HFF-Myc (cell line): ENCODE measurements at regions not wholly inside any gene's neighbourhood (a gene's known extent, or its start where the extent isn't known, plus 50 kb on each side); places are given as distances from the start of the nearest gene placed in this dataset.
A peak's percentile ranks its signal among the peaks of the same experiment; 100 is the strongest.

Experiments used
- DNase-seq: peaks from one replicate; pipeline ENCODE4 v3.0.0-alpha.2; 2011; ENCODE audit warnings: low read depth; ENCODE audit errors: extremely low read depth
- H3K4me3 ChIP-seq: replicated peaks from 2 replicates; pipeline ENCODE4 v1.5.1; 2011; ENCODE audit warnings: low read depth, mild to moderate bottlenecking, control low read depth, low read length
- TF ChIP-seq, protein P1 (sequence below): IDR thresholded peaks from 2 replicates; pipeline ENCODE4 v1.5.1; 2012; ENCODE audit warnings: mild to moderate bottlenecking, low read depth, low read length, control low read depth; ENCODE audit errors: missing control alignments

DNA sequence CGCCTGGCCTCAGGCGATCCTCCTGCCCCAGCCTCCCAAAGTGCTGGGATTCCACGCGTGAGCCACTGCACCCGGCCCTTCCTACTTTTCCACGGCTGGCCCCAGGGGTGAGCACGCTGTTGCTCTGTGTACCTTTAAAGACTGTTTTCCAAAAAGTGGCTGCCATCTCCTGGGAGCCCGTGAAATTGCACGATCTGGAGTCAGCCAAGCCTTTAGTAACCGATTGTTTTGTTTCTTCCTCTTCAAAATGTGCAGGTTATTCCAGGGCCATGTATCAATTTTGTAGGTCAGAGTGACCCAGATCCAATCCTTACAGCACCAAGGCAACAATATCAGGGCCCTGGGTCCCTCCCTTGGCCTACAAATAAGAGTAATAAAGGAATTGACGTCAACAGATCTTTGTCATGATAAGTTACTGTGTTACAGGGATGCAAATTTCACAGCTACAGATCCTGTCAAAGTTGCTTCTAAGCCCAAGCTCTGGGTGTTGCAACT, 135.6 kb upstream of the ZNF236 start:
- no peak for DNase-seq
- TF ChIP-seq, protein P1, sequence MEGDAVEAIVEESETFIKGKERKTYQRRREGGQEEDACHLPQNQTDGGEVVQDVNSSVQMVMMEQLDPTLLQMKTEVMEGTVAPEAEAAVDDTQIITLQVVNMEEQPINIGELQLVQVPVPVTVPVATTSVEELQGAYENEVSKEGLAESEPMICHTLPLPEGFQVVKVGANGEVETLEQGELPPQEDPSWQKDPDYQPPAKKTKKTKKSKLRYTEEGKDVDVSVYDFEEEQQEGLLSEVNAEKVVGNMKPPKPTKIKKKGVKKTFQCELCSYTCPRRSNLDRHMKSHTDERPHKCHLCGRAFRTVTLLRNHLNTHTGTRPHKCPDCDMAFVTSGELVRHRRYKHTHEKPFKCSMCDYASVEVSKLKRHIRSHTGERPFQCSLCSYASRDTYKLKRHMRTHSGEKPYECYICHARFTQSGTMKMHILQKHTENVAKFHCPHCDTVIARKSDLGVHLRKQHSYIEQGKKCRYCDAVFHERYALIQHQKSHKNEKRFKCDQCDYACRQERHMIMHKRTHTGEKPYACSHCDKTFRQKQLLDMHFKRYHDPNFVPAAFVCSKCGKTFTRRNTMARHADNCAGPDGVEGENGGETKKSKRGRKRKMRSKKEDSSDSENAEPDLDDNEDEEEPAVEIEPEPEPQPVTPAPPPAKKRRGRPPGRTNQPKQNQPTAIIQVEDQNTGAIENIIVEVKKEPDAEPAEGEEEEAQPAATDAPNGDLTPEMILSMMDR = peak; percentile 71
- H3K4me3 ChIP-seq = no peak overlapping the region

DNA sequence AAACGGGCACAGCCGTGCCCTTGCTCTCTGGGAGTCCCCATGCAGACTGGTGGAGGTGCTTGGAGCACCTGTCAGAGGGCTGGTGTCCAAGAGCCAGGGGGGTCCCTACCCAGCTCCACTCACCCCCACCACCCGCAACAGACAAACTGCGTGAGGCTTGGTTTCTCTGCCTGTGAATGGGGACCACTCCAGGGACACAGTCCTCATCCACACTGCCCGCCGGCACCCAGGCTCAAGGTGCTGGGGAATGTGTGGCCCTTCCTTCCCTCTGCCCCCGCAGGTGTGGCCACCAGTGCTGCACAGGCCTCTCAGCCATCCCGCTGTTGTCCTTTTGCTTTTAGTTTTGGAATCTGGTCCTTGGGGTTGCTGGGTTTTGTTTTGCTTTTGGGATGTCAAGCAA, 136.5 kb upstream of the ZNF236 start:
- TF ChIP-seq, protein P1 = no peak
- DNase-seq = no peak
- no peak overlapping the region for H3K4me3 ChIP-seq

DNA sequence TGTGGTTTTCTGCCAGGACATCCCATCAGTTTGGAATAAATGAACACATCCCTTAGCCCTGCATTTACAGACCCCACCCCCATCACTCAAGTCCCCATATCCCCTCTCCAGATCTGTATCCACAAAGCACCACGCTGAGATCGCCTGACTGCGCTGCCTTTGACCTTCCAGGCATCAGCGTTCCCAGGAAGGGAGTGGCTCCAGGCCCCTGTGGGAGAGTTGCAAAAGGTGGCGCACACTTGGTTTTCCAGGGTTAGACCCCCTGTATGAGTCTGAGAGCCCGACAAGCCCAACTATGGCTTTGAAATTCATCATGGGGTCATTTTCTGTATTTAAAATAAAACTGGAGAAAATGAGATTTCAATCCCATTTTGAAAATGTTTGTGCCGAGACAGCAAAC, 137.0 kb upstream of the ZNF236 start:
- DNase-seq = no peak
- H3K4me3 ChIP-seq = no peak overlapping the region
- TF ChIP-seq, protein P1 = no peak

DNA sequence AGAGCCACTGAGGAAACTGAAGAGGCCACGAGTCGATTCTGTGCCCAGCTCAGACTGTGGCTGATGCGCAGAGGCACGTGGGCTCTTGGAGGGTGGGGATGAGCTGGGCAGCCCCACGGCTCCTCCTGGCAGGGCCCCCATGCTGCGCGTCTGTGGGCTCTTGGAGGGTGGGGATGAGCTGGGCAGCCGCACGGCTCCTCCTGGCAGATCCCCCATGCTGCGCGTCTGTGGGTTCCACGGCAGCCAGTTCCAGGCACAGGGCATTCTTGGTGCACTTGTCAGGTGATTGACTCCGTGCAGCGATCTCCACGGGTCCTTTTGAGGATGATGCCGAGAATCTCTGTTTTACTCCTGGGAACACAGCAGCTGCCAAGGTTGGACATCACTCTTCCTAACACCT, 138.1 kb upstream of the ZNF236 start:
- TF ChIP-seq, protein P1 = no peak
- no peak overlapping the region for H3K4me3 ChIP-seq
- no peak for DNase-seq

DNA sequence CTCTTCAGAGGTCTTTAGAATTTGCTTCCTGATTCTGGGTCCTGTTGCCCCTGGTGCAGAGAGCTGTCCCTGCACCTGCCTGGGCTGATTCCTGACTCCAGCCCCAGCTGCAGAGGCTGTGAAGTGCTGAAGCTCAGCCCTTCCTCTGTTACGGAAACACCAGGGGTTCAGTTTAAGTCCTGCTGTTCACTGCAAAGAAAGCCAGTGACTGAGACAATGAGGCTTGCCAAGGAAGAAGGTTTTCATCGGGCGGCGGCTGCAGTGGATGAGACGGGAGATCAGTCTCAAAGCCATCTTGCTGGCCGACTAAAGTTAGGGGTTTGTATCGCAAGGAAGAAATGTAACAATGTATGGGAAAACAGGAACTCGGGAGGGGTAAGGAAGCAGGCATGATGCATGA, 142.4 kb upstream of the ZNF236 start:
- H3K4me3 ChIP-seq = no peak overlapping the region
- TF ChIP-seq, protein P1 = no peak
- DNase-seq = no peak

DNA sequence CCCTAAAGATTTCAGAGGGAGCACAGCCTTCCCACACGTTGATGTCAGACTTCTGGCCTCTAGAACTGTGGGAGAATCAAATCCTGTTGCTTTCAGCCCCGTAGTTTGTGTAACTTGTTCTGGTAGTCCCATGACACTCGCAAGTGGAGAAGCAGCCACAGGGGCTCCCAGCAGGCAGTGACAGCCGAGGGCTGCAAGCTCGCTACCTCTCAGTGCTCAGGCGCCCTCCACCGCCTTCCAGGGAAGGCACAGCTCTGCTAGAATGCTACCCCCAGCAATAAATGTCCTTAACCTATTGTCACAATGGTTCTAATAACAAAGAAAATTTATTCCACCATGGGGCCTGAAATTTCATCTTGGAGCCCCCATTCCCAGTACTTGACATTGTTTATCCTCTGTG, 143.1 kb upstream of the ZNF236 start:
- no peak for DNase-seq
- H3K4me3 ChIP-seq = no peak overlapping the region
- TF ChIP-seq, protein P1 = no peak

DNA sequence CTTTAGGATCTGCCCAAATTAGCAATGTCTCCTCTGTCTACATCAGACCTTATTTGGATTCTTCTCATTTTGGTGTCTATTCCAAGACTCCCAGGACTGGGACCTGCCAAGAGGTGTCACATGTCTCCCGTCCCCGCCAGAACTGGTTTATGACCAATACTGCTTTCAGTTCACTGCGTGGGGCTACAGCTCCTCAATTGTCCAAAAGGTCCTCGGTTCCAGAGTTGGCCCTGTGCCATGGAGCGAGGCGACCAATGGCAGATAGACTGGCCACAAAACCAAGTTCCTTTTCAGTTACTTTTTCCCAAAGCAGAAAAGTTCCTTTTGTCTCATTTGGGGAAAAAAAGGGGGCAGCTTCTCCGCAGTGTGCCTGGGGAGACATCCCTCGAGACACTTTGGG, 144.1 kb upstream of the ZNF236 start:
- no peak overlapping the region for H3K4me3 ChIP-seq
- no peak for DNase-seq
- TF ChIP-seq, protein P1 = no peak
